Motor neuron (in vitro differentiated cells): ENCODE measurements at regions not wholly inside any gene's neighbourhood (a gene's known extent, or its start where the extent isn't known, plus 50 kb on each side); places are given as distances from the start of the nearest gene placed in this dataset.
A peak's percentile ranks its signal among the peaks of the same experiment; 100 is the strongest.

Source experiments
- ATAC-seq, 8 experiments: fragments of 200-7000 bp; cut with Tn5 transposase; replicated peaks in 6 of 8; 2 replicates each; pipeline ENCODE4 v1.8.0; 2021; ENCODE audit warnings: mild to moderate bottlenecking in 8 of 8, moderate library complexity in 8 of 8
- H3K27ac ChIP-seq, 2 donors: fragments of 250-450 bp; sonication (Bioruptor Pico); 2 replicates each; pipeline ENCODE4 v1.9.0; 2021; ENCODE audit warnings: antibody characterized with exemption in 2 of 2, mild to moderate bottlenecking in 2 of 2, moderate library complexity in 1 of 2
- H3K4me1 ChIP-seq, 2 donors: fragments of 250-450 bp; sonication (Bioruptor Pico); replicated peaks in 1 of 2; 2 replicates each; pipeline ENCODE4 v1.6.1; 2021; ENCODE audit warnings: antibody characterized with exemption in 2 of 2, mild to moderate bottlenecking in 2 of 2, moderate library complexity in 1 of 2
- H3K4me3 ChIP-seq, 5 donors: fragments of 250-450 bp; sonication (Bioruptor Pico); 2 replicates each; pipeline ENCODE4 v1.9.0; 2021; ENCODE audit warnings: antibody characterized with exemption in 5 of 5, mild to moderate bottlenecking in 5 of 5, moderate library complexity in 4 of 5
- WGBS, 10 experiments: fragments of 450-650 bp; shearing (Covaris generic); methylation state at CpG; one replicate each; pipeline ENCODE4 v1.0.0; 2022; 5-methylcytosine and 5-hydroxymethylcytosine counted together
- in situ Hi-C, 9 experiments: fragments of 400-800 bp; cut with MboI; loops; one replicate each; pipeline ENCODE4 v1.15.0; 2021; ENCODE audit warnings: low sequenced_read_pairs in 9 of 9, low pct_unique_long_range_greater_than_20kb in 2 of 9; ENCODE audit not compliant: unreplicated experiment in 9 of 9

DNA sequence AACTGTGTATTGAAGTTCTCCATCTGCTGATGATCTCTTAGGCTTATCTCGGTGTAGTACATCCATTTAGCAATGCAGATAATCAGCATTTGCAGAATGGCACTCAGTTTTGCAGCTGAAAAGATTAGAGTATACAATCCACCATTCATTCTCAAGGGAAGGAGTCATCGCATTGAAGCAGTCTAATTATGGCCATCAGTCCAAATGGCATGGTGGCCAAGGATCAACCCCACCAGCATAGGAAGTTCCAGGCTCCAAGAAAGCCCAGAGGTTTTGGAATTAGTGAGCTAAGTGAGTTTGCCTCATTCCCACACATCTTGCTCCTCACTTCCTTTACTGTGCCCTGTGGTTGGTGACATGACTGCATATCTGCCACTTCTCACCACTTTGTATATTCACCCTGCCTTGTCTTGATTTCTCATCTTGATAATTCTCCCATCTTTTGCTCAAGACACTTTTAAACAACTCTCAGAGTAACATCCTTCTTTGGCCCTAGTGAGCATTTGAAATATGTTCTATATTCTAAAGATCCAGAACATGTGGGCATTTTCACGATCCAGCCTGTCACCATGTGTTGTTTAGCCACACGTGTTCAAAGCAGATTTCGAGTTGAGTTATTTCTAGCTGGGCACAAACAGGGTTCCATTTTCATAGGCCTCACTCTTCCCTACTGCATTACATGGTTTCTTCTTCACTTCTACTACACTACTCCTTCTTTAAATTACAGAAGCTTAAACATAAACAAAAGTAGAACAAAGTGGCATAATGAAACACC is 1119.8 kb downstream of the TSN start:
- 0 to 88% (median 59%) methylated on average over 1 to 5 of the region's 5 CpGs; no CpG with 5 or more reads in 1 of the 10 experiments for WGBS, 10 experiments
- no peak for ATAC-seq
- H3K4me3 ChIP-seq = no peak overlapping the region
- in situ Hi-C loops = no loop called here
- no peaks in the 10 kb centered on the region for H3K4me1 ChIP-seq
- no peak overlapping the region for H3K27ac ChIP-seq

DNA sequence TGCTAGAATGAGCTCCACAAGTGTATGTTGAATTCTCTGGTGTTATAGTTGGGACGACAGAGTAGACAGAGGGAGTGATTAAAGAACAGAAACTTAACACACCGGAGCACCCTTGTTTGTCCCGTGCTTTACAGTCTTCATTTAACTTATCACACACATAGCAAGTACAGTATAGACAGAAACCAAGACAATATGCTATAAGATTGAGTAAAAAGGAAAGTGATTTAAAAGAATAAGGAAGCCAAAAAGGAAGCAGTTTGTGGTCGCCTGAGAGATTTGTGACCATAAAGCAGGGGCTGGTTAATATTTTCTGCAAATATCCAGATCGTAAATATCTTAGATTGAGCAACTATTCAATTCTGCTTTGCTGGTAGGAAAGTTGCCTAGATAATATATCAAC is 1128.4 kb downstream of the TSN start:
- Histone ChIP-seq H3K27ac (no peak overlapping the region), H3K4me3 (no peak overlapping the region), H3K4me1 (no peaks in the 10 kb centered on the region)
- no peak for ATAC-seq
- in situ Hi-C loops = no loop called here
- 0 to 100% (median 96%) methylated on average over 1 to 5 of the region's 5 CpGs; no CpG with 5 or more reads in 1 of the 10 experiments for WGBS, 10 experiments

DNA sequence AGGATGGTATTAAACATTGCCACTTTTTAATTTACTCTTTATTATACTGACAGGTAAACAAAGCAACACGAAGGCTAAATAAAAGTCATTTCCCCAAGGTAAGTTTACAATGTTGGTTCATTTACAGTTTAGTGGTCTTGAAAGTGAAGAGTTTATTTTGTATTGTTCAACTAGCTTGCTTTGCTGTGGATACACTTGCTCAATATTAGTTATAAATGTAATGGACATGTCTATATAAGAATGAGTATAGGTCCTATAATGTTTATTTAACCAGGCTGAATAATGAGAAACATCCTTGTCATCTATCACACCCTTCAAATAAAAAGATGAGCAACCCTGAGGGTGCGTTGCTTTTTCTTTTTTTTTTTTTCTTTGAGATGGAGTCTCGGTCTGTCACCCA is 1129.4 kb downstream of the TSN start:
- 0 to 100% (median 58%) methylated on average over 1 to 3 of the region's 3 CpGs; no CpG with 5 or more reads in 2 of the 10 experiments for WGBS, 10 experiments

DNA sequence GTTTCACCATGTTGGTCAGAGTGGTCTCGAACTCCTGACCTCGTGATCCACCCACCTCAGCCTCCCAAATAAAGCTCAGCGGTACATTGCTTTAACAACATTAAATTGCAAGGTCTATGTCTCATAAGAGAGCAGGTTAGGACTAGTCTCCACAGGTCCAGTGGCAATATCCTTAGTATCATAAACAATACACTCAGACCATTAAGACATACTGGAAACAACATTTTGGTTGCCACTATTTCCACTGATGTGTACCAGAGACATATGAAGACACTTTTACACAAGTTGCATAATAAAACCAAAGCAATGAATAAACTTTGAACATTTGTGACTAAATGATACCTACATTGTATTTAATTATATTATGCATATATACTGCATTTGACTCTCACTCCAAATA is 1130.0 kb downstream of the TSN start:
- 13 to 100% (median 90%) methylated on average over 1 to 3 of the region's 3 CpGs; no CpG with 5 or more reads in 7 of the 10 experiments for WGBS, 10 experiments
- no peak for ATAC-seq

More for the DNA sequence above, 1129.4 kb downstream of the TSN start:
- no peak for ATAC-seq
- no peak overlapping the region for H3K27ac ChIP-seq
- H3K4me3 ChIP-seq = no peak overlapping the region
- in situ Hi-C loops = no loop called here
- no peaks in the 10 kb centered on the region for H3K4me1 ChIP-seq

DNA sequence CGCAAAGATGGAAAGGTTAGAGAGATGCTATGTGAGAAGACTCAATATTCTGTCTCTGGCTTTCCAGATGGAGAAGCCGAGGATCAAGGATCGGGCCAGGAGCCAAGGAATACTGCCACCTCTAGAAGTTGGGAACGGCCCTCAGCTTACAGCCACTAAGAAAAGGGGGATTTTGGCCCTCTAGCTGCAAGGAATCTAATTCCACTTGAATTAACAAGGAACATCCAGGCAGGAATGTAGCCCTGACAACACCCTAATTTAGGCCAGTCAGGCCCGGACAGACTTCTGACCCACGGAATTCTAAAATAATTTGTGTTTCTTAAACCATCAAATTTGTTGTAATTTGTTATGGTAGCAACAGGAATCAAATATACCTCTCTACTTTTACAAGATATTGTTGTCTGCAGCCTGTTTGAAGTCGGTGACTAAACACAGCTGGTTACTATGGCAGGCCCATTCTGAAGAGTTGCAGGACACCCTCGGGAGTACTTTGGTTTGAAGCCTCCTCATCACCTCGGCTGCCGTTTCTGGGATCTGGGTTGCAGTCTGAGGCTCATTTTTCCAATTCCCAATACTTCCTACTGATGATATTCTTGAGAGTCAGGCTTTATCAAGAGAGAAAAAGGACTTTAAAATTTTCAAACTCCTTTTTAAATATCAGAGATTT is 1131.2 kb downstream of the TSN start:
- H3K4me1 ChIP-seq = no peaks in the 10 kb centered on the region
- H3K4me3 ChIP-seq = no peak overlapping the region
- in situ Hi-C loops = no loop called here
- no peak for ATAC-seq
- WGBS, 10 experiments = 13 to 96% (median 81%) methylated on average over 4 to 10 of the region's 10 CpGs; no CpG with 5 or more reads in 1 of the 10 experiments
- H3K27ac ChIP-seq = no peak overlapping the region

More for the DNA sequence above, 1130.0 kb downstream of the TSN start:
- in situ Hi-C loops = no loop called here
- Histone ChIP-seq H3K4me1 (no peaks in the 10 kb centered on the region), H3K4me3 (no peak overlapping the region), H3K27ac (no peak overlapping the region)

DNA sequence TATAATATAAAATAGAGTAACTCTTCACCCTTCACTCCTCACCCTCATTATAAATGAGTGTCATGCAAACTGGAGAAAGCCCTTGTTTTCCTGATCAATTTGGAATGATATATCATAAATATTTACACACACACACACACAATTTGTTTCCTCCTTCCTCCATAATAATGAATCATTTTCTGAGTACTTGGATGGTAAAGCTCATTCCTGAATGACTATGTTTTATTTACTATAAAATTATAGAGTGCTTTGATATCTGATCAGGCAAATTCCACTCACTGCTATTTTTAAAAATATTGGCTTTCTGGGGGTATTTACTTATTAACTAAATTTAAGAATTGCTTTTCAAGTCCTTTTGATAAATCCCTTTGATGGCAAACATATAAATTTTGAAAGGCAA is 1125.5 kb upstream of the CNTNAP5 start:
- in situ Hi-C loops = no loop called here
- ATAC-seq = no peak

DNA sequence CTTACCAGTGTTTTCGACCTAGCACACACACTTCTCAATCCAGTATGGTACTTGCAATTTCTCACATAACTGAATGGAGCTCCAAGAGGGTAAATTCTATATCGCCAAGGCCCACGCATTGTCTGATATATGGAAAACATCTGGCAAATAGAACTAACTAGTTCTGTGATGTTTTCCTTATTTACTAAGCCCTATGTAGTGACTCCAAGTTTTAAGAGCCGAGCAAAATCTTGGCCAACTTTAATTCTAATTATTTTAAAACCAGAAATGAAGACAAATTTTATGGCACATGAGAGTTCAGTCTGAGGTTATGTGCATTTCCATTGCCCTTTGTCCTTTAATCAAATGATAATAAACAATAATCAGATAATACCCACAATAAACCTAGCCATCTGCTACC is 1119.7 kb upstream of the CNTNAP5 start:
- no peak for ATAC-seq
- in situ Hi-C loops = no loop called here
- 8 to 98% (median 52%) methylated on average over 1 to 4 of the region's 4 CpGs; no CpG with 5 or more reads in 2 of the 10 experiments for WGBS, 10 experiments
- H3K27ac ChIP-seq = no peak overlapping the region
- no peak overlapping the region for H3K4me3 ChIP-seq
- peaks cover 0 to 19% of the 10 kb centered on the region in 2 donors for H3K4me1 ChIP-seq

More for the DNA sequence above, 1125.5 kb upstream of the CNTNAP5 start:
- Histone ChIP-seq H3K4me3 (no peak overlapping the region), H3K27ac (no peak overlapping the region), H3K4me1 (peaks cover 0 to 4% of the 10 kb centered on the region in 2 donors)

DNA sequence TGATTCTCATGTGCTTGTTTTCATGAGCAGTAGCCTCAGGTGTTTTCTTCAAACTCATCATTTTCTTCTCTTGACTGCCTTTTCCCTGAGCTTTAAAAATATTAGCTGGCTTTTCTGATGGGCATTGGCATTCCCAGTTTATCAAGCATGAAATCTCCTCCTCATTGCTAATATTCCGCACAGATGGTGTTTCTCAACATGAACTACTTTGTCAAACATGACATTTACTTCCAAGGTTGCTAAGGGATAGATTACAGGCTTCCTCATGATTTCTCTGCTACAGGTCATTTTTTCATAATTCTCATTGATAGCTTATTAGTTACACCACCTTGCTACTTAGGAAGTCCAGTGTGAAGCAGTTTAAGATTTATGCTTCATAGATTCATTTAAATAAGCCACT is 1116.9 kb upstream of the CNTNAP5 start:
- ATAC-seq = peak in 5 of 8 experiments; percentile 40 to 97 (median 77)
- no peak overlapping the region for H3K27ac ChIP-seq
- in situ Hi-C loops = no loop called here
- H3K4me3 ChIP-seq = no peak overlapping the region
- WGBS, 10 experiments = 9 to 80% (median 53%) methylated on average over 1 of the region's 1 CpG; no CpG with 5 or more reads in 2 of the 10 experiments
- peaks cover 0 to 19% of the 10 kb centered on the region in 2 donors for H3K4me1 ChIP-seq

DNA sequence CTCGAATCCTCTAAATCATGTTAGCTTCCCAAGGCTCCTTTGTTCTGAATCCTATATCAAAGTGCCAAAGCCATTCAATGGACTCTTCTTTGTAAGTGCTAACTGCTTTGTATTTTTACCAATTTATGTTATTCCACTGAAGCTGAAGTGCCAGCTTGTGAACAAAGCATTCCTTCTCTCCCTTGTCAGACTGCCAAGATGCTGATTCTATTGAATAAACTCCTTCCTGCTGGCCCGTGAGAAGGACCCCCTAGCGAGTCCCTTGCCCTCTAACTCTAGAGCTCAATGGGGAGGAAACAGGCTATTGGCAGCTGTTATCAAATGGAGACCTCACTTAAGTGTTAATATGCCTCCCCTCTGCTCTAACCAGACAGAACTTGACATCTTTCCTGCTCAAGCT is 1097.9 kb upstream of the CNTNAP5 start:
- H3K27ac ChIP-seq = peak overlapping the region in 1 of 2 donors; percentile 29
- 0 to 33% (median 5%) methylated on average over 1 to 3 of the region's 3 CpGs for WGBS, 10 experiments
- in situ Hi-C loops = no loop called here
- peaks cover 2 to 17% of the 10 kb centered on the region in 2 donors for H3K4me1 ChIP-seq
- H3K4me3 ChIP-seq = no peak overlapping the region
- ATAC-seq = peak in 5 of 8 experiments; percentile 79 to 87 (median 86)

DNA sequence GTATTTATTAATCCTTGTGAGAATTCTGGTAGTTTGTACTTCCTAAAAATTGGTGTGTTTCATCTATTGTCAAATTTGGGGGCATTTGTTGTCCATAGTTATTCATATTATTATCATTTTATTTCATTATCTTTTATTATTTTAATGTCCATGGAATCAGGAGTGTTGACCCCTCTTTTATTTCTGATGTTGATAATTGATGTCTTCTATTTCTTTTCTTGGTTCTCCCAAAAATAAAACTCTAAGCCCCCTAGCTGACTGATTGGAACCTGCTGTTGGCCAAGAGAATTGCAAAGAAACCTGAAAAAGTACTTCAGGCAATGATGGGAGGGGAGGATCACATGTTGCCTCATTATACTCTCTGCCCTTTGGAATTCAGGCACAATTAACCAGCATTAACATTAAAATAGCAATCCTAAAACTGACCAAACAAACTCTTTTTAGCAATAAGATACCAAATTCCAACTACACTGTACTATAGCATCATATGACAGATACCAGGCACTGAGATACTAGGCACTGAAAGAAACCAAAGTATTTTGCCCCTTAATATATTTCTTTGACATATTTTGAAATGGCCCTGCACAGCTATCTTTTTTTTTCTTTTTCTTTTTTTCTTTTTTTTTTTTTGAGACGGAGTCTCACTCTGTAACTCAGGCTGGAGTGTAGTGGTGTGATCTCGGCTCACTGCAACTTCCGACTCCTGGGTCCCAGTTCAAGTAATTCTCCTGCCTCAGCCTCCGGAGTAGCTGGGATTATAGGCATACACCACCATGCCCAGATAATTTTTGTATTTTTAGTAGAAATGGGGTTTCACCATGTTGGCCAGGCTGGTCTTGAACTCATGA is 1097.2 kb upstream of the CNTNAP5 start:
- H3K27ac ChIP-seq = peak overlapping the region in 1 of 2 donors; percentile 29
- in situ Hi-C loops = no loop called here
- no peak overlapping the region for H3K4me3 ChIP-seq
- H3K4me1 ChIP-seq = peaks cover 2 to 16% of the 10 kb centered on the region in 2 donors
- ATAC-seq = peak in 5 of 8 experiments; percentile 60 to 76 (median 73)
- WGBS, 10 experiments = 16 to 90% (median 42%) methylated on average over 1 to 4 of the region's 4 CpGs; no CpG with 5 or more reads in 1 of the 10 experiments

DNA sequence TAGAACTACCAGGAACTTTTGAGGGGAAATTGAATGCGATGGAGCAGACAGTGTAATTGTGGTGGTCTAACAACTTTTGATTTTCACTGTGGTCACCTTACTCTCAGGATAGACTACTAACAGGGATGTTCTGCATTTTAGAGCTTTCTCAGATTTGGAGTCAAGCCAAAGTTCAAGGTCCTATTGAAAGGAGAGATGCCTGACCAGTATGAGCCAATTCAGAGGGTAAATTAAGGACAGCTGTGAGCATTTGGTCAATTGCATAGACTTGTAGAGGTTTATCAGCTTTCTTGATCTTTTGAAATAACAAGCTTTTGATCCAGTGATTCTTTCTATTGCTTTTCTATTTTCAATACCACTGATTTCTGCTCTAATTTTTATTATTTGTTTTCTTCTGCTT is 1095.7 kb upstream of the CNTNAP5 start:
- Histone ChIP-seq H3K4me1 (peaks cover 2 to 14% of the 10 kb centered on the region in 2 donors), H3K4me3 (no peak overlapping the region), H3K27ac (no peak overlapping the region)
- in situ Hi-C loops = no loop called here
- 0 to 100% (median 25%) methylated on average over 1 of the region's 1 CpG; no CpG with 5 or more reads in 3 of the 10 experiments for WGBS, 10 experiments
- ATAC-seq = no peak

DNA sequence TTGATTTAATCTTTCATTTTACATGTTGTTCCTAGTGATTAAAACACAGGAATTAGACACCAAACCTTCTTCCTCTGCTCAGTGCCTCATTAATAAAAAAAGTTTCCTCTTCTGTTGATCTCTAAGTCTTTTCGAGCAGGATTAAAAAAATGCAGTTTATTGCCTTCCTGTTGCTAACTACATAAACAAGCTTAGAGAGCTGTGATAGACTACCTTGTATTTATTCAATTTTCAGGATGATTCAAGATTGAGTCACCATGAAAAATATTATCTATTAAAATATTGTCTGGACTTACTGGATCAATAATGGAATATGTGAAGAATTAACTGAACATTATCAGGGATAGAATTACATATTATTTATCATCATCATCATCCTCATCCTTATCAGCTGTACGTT is 1089.6 kb upstream of the CNTNAP5 start:
- Histone ChIP-seq H3K27ac (no peak overlapping the region), H3K4me3 (no peak overlapping the region), H3K4me1 (peaks cover 0 to 4% of the 10 kb centered on the region in 2 donors)
- no peak for ATAC-seq
- in situ Hi-C loops = no loop called here
- 8 to 100% (median 79%) methylated on average over 1 to 2 of the region's 2 CpGs; no CpG with 5 or more reads in 1 of the 10 experiments for WGBS, 10 experiments

DNA sequence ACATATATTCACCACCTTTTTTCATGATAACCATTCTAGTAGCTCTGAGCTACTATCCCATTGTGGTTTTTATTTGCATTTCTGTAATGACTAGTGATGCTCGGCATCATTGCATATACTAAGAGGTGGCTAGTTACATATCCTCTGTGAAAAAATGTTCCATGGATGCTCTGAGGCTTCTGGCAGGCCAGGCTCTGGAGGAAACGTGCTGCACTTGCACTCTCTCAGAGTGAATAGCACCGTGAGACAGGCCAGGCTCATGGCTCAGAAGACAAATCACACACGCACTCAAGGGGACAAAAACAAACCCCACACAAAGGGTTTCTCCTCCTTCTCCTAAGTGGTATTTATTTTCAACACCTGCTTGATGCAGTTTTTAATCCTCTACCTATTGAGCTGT is 1085.3 kb upstream of the CNTNAP5 start:
- WGBS, 10 experiments = 21 to 57% (median 34%) methylated on average over 1 to 4 of the region's 4 CpGs; no CpG with 5 or more reads in 3 of the 10 experiments
- Histone ChIP-seq H3K4me1 (peaks cover 0 to 4% of the 10 kb centered on the region in 2 donors), H3K4me3 (no peak overlapping the region), H3K27ac (no peak overlapping the region)
- peak in 5 of 8 experiments; percentile 54 to 69 (median 56) for ATAC-seq
- in situ Hi-C loops = no loop called here
